ENCODE measurements at regions not wholly inside any gene's neighbourhood (a gene's known extent, or its start where the extent isn't known, plus 50 kb on each side); places are given as distances from the start of the nearest gene placed in this dataset.

GRCh38 chr1:107004421-107004820, 52.1 kb upstream of the PRMT6 start:
- Histone ChIP-seq H3K18ac (ENCODE audit: insufficient read length, low read depth, low read length) (no peak overlapping the region), H4K8ac (replicated peaks; ENCODE audit: insufficient read length, low read depth, low read length) (no peak overlapping the region), H3K27ac (ENCODE audit: insufficient read length, low read depth, low read length) (no peak overlapping the region), H3K79me1 (ENCODE audit: insufficient read depth, low read depth, low read length, poor library complexity, severe bottlenecking) (no peaks in the 10 kb centered on the region), H3K4me1 (ENCODE audit: insufficient read depth, low read length) (no peaks in the 10 kb centered on the region), H2BK12ac (ENCODE audit: insufficient read length, low read depth, low read length) (no peak overlapping the region), H4K5ac (ENCODE audit: insufficient read length, low read depth, low read length) (no peak overlapping the region), H4K91ac (ENCODE audit: insufficient read length, low read depth, low read length) (no peak overlapping the region), H3K79me2 (ENCODE audit: insufficient read depth, low read length) (no peaks in the 10 kb centered on the region), H3K9ac (ENCODE audit: extremely low read depth, insufficient read length, low read length) (no peak overlapping the region), H3K27me3 (ENCODE audit: insufficient read depth, low read length) (no peaks in the 10 kb centered on the region), H3K4ac (ENCODE audit: low read depth, low read length) (no peak overlapping the region), H3T11ph (ENCODE audit: low read length) (no peak overlapping the region), H2BK20ac (ENCODE audit: low read depth, low read length, poor library complexity, severe bottlenecking) (no peak overlapping the region), H3K56ac (ENCODE audit: insufficient read length, low read depth, low read length) (no peak overlapping the region), H3K14ac (ENCODE audit: insufficient read depth, low read length) (no peak overlapping the region), H4K20me1 (ENCODE audit: control insufficient read depth, insufficient read depth, insufficient read length) (no peaks in the 10 kb centered on the region), H2BK120ac (ENCODE audit: low read depth, low read length, poor library complexity, severe bottlenecking) (no peak overlapping the region), H3K4me2 (ENCODE audit: insufficient read depth, insufficient read length, low read length) (no peak overlapping the region), H2AK5ac (ENCODE audit: insufficient read length, low read length) (no peak overlapping the region), H3K23me2 (ENCODE audit: insufficient read length, low read depth, low read length, poor library complexity, severe bottlenecking) (no peaks in the 10 kb centered on the region), H2BK5ac (ENCODE audit: insufficient read length, low read length) (no peak overlapping the region), H3K23ac (ENCODE audit: insufficient read length, low read depth, low read length) (no peak overlapping the region), H2AFZ (ENCODE audit: low read length) (no peak overlapping the region), H2BK15ac (ENCODE audit: low read depth, low read length) (no peak overlapping the region), H3K9me3 (ENCODE audit: control insufficient read depth, low read depth, low read length) (no peaks in the 10 kb centered on the region)
- no peak overlapping the region for H3K27ac Mint-ChIP-seq
- H3K4me1 Mint-ChIP-seq: no peaks in the 10 kb centered on the region
- no peak for TF ChIP-seq CTCF (conservative IDR thresholded peaks at IDR 0.05)
- no peaks in the 10 kb centered on the region for H3K36me3 Mint-ChIP-seq (ENCODE audit: insufficient read depth in 1 of 3, low read depth in 3 of 3)
- H3K9me3 Mint-ChIP-seq: no peaks in the 10 kb centered on the region
- no peaks in the 10 kb centered on the region for H3K27me3 Mint-ChIP-seq (ENCODE audit: low read depth)
- H3K4me3 Mint-ChIP-seq: no peak overlapping the region
- DNase-seq: no peak

All from H9 (cell line).